ENCODE measurements at regions not wholly inside any gene's neighbourhood (a gene's known extent, or its start where the extent isn't known, plus 50 kb on each side); places are given as distances from the start of the nearest gene placed in this dataset.

DNA sequence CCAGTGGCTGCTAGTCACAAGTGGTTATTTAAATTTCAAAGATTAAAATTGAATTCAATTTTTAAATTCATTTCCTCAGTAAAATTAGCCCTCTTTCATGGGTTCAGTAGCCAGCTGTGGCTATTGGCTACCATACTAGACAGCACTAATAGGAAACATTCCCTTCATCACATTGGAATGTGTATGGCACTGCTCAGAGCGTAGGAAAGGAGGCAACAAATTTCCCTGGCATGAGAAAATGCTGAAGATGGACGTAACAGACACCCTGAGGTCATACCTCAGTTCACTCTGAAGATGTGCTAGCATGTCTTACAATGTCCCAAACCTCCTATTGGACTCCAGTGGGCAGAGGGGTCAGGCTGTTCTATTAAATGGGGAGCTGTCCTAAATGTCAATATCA is 96.4 kb downstream of the C1QL2 start:
- DNase-seq (ENCODE audit: low read depth): no peak
- TF ChIP-seq, protein P1, sequence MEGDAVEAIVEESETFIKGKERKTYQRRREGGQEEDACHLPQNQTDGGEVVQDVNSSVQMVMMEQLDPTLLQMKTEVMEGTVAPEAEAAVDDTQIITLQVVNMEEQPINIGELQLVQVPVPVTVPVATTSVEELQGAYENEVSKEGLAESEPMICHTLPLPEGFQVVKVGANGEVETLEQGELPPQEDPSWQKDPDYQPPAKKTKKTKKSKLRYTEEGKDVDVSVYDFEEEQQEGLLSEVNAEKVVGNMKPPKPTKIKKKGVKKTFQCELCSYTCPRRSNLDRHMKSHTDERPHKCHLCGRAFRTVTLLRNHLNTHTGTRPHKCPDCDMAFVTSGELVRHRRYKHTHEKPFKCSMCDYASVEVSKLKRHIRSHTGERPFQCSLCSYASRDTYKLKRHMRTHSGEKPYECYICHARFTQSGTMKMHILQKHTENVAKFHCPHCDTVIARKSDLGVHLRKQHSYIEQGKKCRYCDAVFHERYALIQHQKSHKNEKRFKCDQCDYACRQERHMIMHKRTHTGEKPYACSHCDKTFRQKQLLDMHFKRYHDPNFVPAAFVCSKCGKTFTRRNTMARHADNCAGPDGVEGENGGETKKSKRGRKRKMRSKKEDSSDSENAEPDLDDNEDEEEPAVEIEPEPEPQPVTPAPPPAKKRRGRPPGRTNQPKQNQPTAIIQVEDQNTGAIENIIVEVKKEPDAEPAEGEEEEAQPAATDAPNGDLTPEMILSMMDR (IDR thresholded peaks at IDR 0.05; ENCODE audit: insufficient read depth, low read length, poor library complexity, severe bottlenecking): no peak
- Histone ChIP-seq H3K27me3 (ENCODE audit: control insufficient read depth, insufficient read depth, low read length) (no peaks in the 10 kb centered on the region), H3K36me3 (ENCODE audit: control insufficient read depth, insufficient read depth, low read length) (no peaks in the 10 kb centered on the region), H3K4me3 (ENCODE audit: low read depth, low read length) (no peak overlapping the region)

DNA sequence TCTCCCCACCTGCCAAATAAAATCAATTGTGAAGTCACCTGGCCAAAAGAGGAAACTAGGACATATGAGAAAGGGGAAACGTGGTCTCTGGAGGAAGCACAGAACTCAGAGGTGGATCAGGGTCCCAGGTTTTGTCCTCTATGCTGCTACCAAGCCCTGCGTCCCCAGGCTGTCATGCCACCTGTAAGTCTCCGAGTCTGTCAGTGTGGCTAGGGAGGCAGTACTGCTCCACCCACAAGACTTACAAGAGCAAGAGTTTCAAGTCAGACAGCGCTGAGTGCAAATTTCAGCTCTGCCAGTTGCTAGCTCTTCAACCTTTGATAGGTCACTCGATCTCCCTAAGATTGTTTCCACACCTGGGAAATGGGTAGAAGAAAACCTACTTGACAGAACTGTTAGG is 98.6 kb downstream of the C1QL2 start:
- Histone ChIP-seq H3K36me3 (ENCODE audit: control insufficient read depth, insufficient read depth, low read length) (no peaks in the 10 kb centered on the region), H3K27me3 (ENCODE audit: control insufficient read depth, insufficient read depth, low read length) (no peaks in the 10 kb centered on the region), H3K4me3 (ENCODE audit: low read depth, low read length) (no peak overlapping the region)
- DNase-seq (ENCODE audit: low read depth): no peak
- TF ChIP-seq, protein P1 (IDR thresholded peaks at IDR 0.05; ENCODE audit: insufficient read depth, low read length, poor library complexity, severe bottlenecking): no peak

- H3K36me3 ChIP-seq (ENCODE audit: control insufficient read depth, insufficient read depth, low read length): no peaks in the 10 kb centered on the region
- TF ChIP-seq, protein P1 (IDR thresholded peaks at IDR 0.05; ENCODE audit: insufficient read depth, low read length, poor library complexity, severe bottlenecking): no peak
- no peak overlapping the region for H3K4me3 ChIP-seq (ENCODE audit: low read depth, low read length)
- no peaks in the 10 kb centered on the region for H3K27me3 ChIP-seq (ENCODE audit: control insufficient read depth, insufficient read depth, low read length)
- no peak for DNase-seq (ENCODE audit: low read depth)
Observed at GRCh38 chr2:119059287-119059686, 99.3 kb downstream of the C1QL2 start.

DNA sequence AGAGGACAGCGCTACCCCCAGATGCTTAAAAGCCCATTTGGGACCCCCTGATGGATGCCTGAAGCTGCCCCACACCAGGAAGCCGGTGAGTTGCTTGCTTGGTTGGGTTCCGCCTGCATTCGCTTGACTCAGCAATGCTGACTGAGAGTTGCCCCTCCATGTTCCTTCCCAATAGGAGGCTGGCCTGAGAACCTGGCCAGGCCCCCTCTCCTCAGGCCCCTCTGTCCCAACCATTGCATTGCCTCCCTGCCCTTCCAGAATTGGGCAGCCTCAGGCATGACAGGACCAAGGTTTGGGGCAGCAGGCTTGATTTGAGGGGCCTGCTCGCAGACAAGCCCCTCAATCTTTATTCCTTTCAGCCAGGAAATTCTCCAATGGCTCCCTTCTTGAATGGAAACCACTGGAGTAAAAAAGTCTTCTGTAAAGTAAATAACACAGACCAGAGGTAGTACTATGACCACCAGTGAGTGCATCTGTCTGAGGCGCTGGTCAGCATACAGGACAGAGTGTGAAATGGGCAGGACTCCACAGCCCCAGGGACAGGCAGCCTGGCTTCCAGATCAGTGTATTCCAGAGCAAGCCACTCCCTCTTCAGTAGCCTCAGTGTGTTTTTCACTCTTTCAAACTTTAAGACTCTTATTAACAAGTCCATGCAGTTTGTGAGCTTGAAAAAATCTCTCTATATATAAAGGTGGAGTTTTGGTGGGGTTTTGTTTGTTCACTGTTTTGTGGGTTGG is 104.7 kb downstream of the C1QL2 start:
- TF ChIP-seq, protein P1 (IDR thresholded peaks at IDR 0.05; ENCODE audit: insufficient read depth, low read length, poor library complexity, severe bottlenecking): no peak
- no peaks in the 10 kb centered on the region for H3K27me3 ChIP-seq (ENCODE audit: control insufficient read depth, insufficient read depth, low read length)
- H3K36me3 ChIP-seq (ENCODE audit: control insufficient read depth, insufficient read depth, low read length): no peaks in the 10 kb centered on the region
- DNase-seq (ENCODE audit: low read depth): no peak
- no peak overlapping the region for H3K4me3 ChIP-seq (ENCODE audit: low read depth, low read length)

DNA sequence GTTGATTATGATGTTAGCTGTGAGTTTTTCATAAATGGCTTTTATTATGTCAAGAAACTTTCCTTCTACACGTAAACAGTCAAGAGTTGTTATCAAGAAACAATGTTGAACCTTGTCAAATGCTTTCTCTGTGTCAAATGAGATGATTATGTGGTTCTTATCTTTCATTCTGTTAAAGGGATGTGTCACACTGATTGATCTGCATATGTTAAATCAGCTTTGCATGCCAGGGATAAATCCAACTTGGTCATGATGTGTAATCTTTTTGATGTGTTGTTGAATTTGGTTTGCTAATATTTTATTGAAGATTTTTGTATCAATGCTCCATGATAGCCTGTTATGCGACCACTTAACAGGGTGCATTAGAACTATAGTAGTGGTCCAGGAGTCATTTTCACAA is 107.3 kb downstream of the C1QL2 start:
- no peak for DNase-seq (ENCODE audit: low read depth)
- no peaks in the 10 kb centered on the region for H3K27me3 ChIP-seq (ENCODE audit: control insufficient read depth, insufficient read depth, low read length)
- TF ChIP-seq, protein P1 (IDR thresholded peaks at IDR 0.05; ENCODE audit: insufficient read depth, low read length, poor library complexity, severe bottlenecking): no peak
- no peak overlapping the region for H3K4me3 ChIP-seq (ENCODE audit: low read depth, low read length)
- H3K36me3 ChIP-seq (ENCODE audit: control insufficient read depth, insufficient read depth, low read length): no peaks in the 10 kb centered on the region

Measured in kidney epithelial cell (primary cell).